ENCODE measurements at regions not wholly inside any gene's neighbourhood (a gene's known extent, or its start where the extent isn't known, plus 50 kb on each side); places are given as distances from the start of the nearest gene placed in this dataset.

- intact Hi-C loops (cut with DNase I), result no loop called here
- H3K9me3 ChIP-seq, result no peaks in the 10 kb centered on the region
- 52 to 54% methylated on average over 4 of the region's 4 CpGs for WGBS, 2 donors
- H3K27ac ChIP-seq, result no peak overlapping the region
- no peaks in the 10 kb centered on the region for H3K4me1 ChIP-seq
- H3K27me3 ChIP-seq, result no peaks in the 10 kb centered on the region
- ATAC-seq (no peak), DNase-seq (no peak)
- no peaks in the 10 kb centered on the region for H3K36me3 ChIP-seq (replicated peaks in 1 of 2; ENCODE audit: insufficient read depth in 1 of 2, low read depth in 2 of 2)
- H3K4me3 ChIP-seq, result no peak overlapping the region
- TF ChIP-seq, protein P1, sequence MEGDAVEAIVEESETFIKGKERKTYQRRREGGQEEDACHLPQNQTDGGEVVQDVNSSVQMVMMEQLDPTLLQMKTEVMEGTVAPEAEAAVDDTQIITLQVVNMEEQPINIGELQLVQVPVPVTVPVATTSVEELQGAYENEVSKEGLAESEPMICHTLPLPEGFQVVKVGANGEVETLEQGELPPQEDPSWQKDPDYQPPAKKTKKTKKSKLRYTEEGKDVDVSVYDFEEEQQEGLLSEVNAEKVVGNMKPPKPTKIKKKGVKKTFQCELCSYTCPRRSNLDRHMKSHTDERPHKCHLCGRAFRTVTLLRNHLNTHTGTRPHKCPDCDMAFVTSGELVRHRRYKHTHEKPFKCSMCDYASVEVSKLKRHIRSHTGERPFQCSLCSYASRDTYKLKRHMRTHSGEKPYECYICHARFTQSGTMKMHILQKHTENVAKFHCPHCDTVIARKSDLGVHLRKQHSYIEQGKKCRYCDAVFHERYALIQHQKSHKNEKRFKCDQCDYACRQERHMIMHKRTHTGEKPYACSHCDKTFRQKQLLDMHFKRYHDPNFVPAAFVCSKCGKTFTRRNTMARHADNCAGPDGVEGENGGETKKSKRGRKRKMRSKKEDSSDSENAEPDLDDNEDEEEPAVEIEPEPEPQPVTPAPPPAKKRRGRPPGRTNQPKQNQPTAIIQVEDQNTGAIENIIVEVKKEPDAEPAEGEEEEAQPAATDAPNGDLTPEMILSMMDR (IDR thresholded peaks at IDR 0.05), result no peak
- no peak for TF ChIP-seq POLR2A (IDR thresholded peaks at IDR 0.05)
Observed at GRCh38 chr9:88803546-88804253, 187.6 kb upstream of the S1PR3 start.

DNA sequence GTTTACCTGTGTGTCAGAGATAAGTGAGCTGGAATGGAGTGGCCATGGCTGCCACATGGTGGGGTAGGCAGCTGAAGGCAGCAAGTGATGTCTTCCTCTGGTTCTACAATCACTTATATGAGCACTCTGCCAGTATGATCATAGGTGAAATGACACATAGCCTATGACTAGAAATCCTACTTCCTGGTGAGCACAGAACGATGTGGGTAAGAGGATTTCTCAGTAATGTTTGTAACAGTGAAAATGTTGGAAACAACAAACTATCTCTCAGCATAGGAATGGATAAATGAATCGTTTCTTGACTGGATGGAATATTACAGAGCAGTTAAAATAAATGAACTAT is 187.0 kb upstream of the S1PR3 start:
- Histone ChIP-seq H3K9me3 (no peaks in the 10 kb centered on the region), H3K27me3 (no peaks in the 10 kb centered on the region), H3K36me3 (replicated peaks in 1 of 2; ENCODE audit: insufficient read depth in 1 of 2, low read depth in 2 of 2) (no peaks in the 10 kb centered on the region), H3K27ac (no peak overlapping the region), H3K4me3 (no peak overlapping the region), H3K4me1 (no peaks in the 10 kb centered on the region)
- WGBS, 2 donors, result 53 to 64% methylated on average over 2 of the region's 2 CpGs
- ATAC-seq, result no peak
- TF ChIP-seq, protein P1 (IDR thresholded peaks at IDR 0.05), result no peak
- no peak for TF ChIP-seq POLR2A (IDR thresholded peaks at IDR 0.05)
- no peak for DNase-seq
- intact Hi-C loops (cut with DNase I), result no loop called here

GRCh38 chr9:88805217-88805943 is 185.9 kb upstream of the S1PR3 start:
- no peaks in the 10 kb centered on the region for H3K4me1 ChIP-seq
- H3K36me3 ChIP-seq (replicated peaks in 1 of 2; ENCODE audit: insufficient read depth in 1 of 2, low read depth in 2 of 2), result no peaks in the 10 kb centered on the region
- H3K27ac ChIP-seq, result no peak overlapping the region
- no peak for TF ChIP-seq POLR2A (IDR thresholded peaks at IDR 0.05)
- TF ChIP-seq, protein P1 (IDR thresholded peaks at IDR 0.05), result no peak
- no peak overlapping the region for H3K4me3 ChIP-seq
- ATAC-seq (no peak), DNase-seq (no peak)
- 66 to 69% methylated on average over 7 of the region's 7 CpGs for WGBS, 2 donors
- intact Hi-C loops (cut with DNase I), result no loop called here
- H3K27me3 ChIP-seq, result no peaks in the 10 kb centered on the region
- H3K9me3 ChIP-seq, result no peaks in the 10 kb centered on the region

DNA sequence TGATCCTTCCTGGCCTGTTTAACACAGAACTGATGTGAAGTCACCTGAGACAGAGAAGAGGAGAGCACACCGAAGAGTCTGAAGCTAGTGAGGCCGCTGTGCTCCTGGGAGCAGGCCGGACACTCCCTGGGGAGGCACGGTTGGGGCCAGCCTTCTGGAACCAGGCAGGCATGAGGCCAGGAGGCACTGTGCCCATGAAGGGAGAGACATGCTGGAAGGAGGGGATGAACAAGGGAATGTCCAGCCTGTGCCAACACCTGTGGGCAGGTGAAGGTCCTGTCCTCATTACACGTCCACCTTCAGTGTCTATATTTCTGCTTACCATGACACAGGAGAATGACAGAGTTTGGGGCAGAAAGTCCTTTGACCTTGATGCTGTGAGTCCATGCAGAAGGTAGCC is 183.8 kb upstream of the S1PR3 start:
- 89 to 91% methylated on average over 5 of the region's 5 CpGs for WGBS, 2 donors
- TF ChIP-seq POLR2A (IDR thresholded peaks at IDR 0.05), result no peak
- TF ChIP-seq, protein P1 (IDR thresholded peaks at IDR 0.05), result no peak
- no peak overlapping the region for H3K27ac ChIP-seq
- H3K36me3 ChIP-seq (replicated peaks in 1 of 2; ENCODE audit: insufficient read depth in 1 of 2, low read depth in 2 of 2), result no peaks in the 10 kb centered on the region
- no peaks in the 10 kb centered on the region for H3K9me3 ChIP-seq
- no peak overlapping the region for H3K4me3 ChIP-seq
- intact Hi-C loops (cut with DNase I), result no loop called here
- no peak for DNase-seq
- no peaks in the 10 kb centered on the region for H3K4me1 ChIP-seq
- no peak for ATAC-seq
- H3K27me3 ChIP-seq, result no peaks in the 10 kb centered on the region

Data from body of pancreas (tissue), 4 donors.